ENCODE measurements at regions not wholly inside any gene's neighbourhood (a gene's known extent, or its start where the extent isn't known, plus 50 kb on each side); places are given as distances from the start of the nearest gene placed in this dataset.
"Not testable (repeated sequence)": the region's sequence is repeated elsewhere in the genome, so short reads cannot be mapped to it uniquely, and the experiment has no call there.

- DNase-seq = no peak
These were observed 201.0 kb downstream of the OSTF1 start for GRCh38 chr9:75289332-75289731.

GRCh38 chr9:75299324-75299723 lies 211.0 kb downstream of the OSTF1 start:
- DNase-seq = no peak

GRCh38 chr9:75333624-75334023 lies 245.3 kb downstream of the OSTF1 start:
- no peak for DNase-seq

GRCh38 chr9:75358846-75359245 lies 270.5 kb downstream of the OSTF1 start:
- no peak for DNase-seq

GRCh38 chr9:75359638-75360037 lies 271.3 kb downstream of the OSTF1 start:
- DNase-seq = no peak

GRCh38 chr9:75360252-75360651 lies 271.9 kb downstream of the OSTF1 start:
- no peak for DNase-seq

GRCh38 chr9:75362446-75362845 lies 274.1 kb downstream of the OSTF1 start:
- not testable (repeated sequence) for DNase-seq

GRCh38 chr9:75365196-75365595 lies 276.9 kb downstream of the OSTF1 start:
- DNase-seq = no peak

GRCh38 chr9:75369989-75370388 lies 281.7 kb downstream of the OSTF1 start:
- no peak for DNase-seq

GRCh38 chr9:75372499-75373268 lies 284.4 kb downstream of the OSTF1 start:
- DNase-seq = no peak

GRCh38 chr9:75376680-75377254 lies 288.5 kb downstream of the OSTF1 start:
- no peak for DNase-seq

- DNase-seq = peak; percentile 34
These were observed 289.7 kb downstream of the OSTF1 start for GRCh38 chr9:75378036-75378435.

GRCh38 chr9:75378926-75379325 lies 290.6 kb downstream of the OSTF1 start:
- DNase-seq = no peak

GRCh38 chr9:75382126-75382525 lies 293.8 kb downstream of the OSTF1 start:
- no peak for DNase-seq

- DNase-seq = not testable (repeated sequence)
These were observed 295.2 kb downstream of the OSTF1 start for GRCh38 chr9:75383420-75384034.

- DNase-seq = no peak
These were observed 296.9 kb downstream of the OSTF1 start for GRCh38 chr9:75385236-75385635.

- DNase-seq = no peak
These were observed 300.8 kb downstream of the OSTF1 start for GRCh38 chr9:75389101-75389500.

- DNase-seq = no peak
These were observed 302.6 kb downstream of the OSTF1 start for GRCh38 chr9:75390951-75391350.

GRCh38 chr9:75391497-75391896 lies 303.2 kb downstream of the OSTF1 start:
- no peak for DNase-seq

- DNase-seq = no peak
These were observed 307.0 kb downstream of the OSTF1 start for GRCh38 chr9:75395336-75395735.

GRCh38 chr9:75397836-75398235 lies 309.5 kb downstream of the OSTF1 start:
- no peak for DNase-seq

GRCh38 chr9:75408391-75408790 lies 320.1 kb downstream of the OSTF1 start:
- DNase-seq = no peak

- no peak for DNase-seq
These were observed 322.1 kb downstream of the OSTF1 start for GRCh38 chr9:75410405-75410804.

Measured in left hindlimb (tissue), 1 donor.